SH-SY5Y (cell line): ENCODE measurements at regions not wholly inside any gene's neighbourhood (a gene's known extent, or its start where the extent isn't known, plus 50 kb on each side); places are given as distances from the start of the nearest gene placed in this dataset.

ENCODE experiments used
- GATA2 ChIP-seq: IDR thresholded peaks from 2 replicates; pipeline ENCODE4 v1.6.1; 2011; ENCODE audit warnings: mild to moderate bottlenecking, low read depth, low read length
- GATA3 ChIP-seq: IDR thresholded peaks from 2 replicates; pipeline ENCODE4 v1.6.1; 2011; ENCODE audit warnings: low read depth, mild to moderate bottlenecking, low read length, moderate library complexity

DNA sequence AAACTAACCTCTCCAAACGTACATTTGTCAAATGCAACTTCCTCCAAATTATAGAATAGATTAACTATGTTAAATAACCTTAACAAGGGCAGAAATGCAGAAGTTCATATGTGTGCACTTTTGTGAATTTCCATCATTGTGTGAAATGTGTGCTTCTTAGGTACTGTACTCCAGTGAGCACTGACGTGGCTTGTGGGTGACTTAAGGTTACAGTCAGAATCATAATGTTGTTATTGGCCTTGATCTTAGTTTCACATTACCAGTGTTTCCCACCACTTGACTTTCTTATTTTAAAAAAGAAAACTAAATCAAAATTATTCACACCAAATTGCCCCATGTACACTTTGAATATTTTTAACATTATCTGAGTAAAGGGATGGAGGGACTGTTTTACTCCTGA lies 155.1 kb upstream of the FZD8 start:
- TF ChIP-seq GATA2 (no peak), GATA3 (no peak)

DNA sequence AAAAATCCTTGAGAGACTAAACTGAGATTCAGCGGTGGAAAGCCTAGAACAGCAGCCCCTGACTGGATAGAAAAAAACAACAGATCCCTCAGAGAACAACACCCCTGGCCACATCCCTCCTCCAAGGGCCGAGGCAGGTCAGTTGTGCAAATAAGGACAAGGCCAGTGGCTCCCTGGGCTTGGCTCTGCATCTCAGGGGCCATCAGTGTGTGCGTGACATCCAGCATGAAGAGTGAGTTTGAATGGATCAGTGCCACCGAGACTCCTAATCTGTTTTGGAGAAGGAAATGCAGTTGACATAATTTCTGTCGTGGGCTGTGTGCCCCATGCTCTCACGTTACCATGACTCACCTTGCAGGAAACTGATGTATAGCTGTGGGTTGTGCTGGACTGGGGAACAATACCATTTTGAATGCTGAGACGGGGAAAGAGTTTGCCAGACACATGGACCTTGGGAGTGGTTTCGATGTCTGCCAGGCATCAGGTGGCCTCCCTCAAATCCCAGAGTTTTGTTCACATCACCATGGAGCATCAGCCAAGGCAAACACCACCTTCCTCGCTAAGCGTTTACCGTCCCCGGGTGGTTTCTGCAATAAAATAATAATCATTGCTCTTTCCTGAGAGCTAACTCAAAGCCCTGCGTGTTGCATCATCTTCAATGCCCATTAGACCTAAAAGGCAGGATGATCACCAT lies 153.2 kb upstream of the FZD8 start:
- TF ChIP-seq GATA2: no peak

DNA sequence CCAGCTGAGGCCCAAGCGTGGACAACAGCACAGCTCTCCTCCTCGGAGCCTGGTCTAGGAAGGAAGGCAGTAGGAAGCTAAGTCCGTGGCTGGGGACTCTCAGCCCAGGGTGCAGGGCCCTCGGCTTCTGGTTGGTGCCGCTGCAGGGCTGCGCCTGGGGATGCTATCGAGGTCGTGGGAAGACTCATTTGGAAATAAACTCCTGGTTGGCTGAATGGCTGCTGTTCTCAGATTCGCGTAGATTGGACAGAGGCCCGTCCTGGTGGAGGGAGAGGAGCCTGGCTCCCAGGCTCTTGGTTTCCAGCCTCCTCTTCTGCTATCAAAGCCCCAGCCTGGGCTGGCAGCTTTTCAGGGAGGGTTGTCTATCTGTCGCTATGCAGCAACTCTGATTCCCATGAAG lies 152.6 kb upstream of the FZD8 start:
- TF ChIP-seq GATA2: no peak
- TF ChIP-seq GATA3: no peak

DNA sequence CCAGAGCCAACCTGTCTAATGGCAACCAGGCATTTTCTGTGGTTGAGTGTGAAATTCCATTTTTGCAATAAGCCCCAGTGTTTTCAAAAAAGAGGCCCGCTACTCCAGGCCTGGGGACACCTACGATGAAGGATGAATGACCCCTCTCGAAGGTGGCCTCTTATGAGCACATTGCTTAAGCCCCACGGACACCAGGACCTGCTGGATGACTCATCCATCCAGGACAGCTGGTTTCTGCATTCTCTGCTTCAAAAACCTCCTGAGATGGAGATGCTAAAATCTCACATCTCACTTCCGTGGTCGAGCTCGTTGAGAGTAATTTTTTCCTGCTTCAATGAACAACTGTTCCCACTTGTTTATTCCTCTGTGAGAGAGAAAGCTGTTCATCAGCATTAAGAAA lies 150.2 kb upstream of the FZD8 start:
- no peak for TF ChIP-seq GATA3
- no peak for TF ChIP-seq GATA2

DNA sequence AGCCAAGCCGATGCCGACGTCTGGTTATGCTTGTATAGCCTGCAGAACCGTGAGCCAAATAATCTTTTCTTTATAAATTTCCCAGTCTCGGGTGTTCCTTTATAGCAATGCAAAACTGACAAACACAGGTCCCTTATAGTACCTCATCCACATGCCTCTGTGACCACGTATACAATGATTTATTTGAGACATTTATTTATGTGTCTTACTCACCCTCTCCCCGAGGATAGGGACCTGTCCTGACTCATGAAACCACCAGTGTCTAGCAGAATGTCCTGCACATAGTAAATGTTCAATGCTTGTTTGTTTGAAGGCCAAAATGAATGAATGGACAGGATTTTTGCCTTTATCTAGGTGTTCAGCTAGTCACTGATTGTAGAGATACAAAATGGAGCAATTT lies 147.9 kb upstream of the FZD8 start:
- TF ChIP-seq GATA3: no peak
- no peak for TF ChIP-seq GATA2

DNA sequence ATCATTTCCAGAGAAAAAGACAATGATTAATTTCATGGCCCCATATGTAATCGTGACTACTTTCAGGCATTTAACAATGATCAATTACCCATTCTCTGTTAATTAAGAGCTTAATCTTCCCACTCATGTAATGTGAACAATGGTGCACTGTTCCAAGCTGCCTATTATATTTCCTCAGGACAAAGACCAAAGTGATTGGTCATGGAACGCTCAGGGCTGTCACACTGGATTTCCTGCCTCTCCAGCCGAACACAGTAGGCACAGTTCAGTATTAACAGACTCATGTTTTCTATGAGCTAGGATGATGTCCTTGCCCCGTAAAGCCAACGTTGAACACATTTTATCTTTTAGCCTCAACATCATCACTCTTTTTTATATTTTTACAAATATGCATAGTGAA lies 142.7 kb upstream of the FZD8 start:
- no peak for TF ChIP-seq GATA2
- no peak for TF ChIP-seq GATA3

DNA sequence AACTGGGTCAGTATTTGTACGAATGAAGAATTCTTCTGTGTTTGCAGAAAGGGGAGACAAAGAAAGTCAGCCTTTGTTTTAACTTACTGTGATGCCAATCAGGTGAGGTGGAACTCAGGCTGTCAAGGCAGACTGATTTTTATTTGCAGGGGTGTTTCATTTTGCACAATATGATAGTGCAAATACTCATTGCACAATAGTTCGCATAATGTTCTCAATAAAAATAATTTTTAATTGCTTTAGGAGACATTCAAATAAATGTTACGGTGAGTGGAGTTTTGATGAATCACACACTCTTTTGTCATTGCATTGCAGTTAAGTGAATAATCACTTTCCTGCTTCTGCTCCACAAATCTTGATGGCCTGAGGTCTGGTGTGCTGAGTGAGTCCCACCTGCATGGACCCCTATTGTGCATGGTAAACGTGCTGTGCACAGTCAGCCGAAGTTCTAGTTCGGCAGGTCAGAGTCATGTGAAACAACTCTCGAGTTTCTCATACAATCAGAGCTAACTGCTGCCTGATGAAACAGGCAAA lies 141.3 kb upstream of the FZD8 start:
- TF ChIP-seq GATA3 (no peak), GATA2 (no peak)

DNA sequence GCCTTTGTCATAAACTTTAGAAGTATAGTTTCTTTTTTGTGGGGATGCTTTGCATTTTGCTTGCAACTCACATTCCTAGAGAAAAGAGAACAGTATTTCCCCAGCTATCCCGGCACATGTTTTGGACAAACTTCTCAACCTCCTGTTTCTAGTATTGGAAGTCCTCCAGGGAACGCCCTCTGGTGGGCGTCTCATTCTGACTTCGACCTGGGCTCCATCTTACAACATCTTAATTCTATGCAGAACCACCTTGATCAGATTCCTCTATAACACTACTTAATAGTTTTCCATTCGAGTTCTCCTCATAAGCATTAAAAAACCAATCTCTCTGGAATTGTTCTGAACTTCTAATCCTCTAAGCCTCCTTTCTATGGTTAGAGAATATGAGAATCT lies 139.5 kb upstream of the FZD8 start:
- TF ChIP-seq GATA2: no peak
- TF ChIP-seq GATA3: no peak

DNA sequence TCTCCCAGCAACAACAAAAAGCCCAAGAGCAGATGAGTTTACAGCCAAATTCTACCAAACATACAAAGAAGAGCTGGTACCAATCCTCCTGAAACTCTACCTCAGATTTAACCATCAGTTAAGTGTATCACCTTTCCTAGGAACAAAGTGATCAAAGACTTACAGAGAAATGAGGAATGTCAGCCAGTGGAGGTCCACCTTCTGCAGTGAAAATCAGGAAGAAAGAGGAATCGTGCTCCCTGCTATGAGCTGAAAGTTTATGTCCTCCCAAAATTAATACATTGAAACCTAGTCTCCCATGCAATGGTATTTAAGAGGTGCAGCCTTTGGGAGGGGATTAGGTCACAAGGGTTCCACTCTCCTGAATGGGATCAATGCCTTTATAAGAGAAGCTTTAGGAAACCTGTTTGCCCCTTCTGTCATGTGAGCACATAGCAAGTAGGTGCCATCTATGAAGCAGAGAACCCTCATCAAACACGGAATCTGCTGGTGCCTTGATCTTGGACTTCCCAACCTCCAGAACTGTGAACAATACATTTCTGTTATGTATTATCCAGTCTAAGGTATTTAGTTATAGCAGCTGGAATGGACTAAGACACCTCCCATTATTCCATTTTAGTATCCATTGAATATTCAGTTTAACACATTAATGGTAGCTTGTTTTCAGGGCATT lies 139.0 kb upstream of the FZD8 start:
- TF ChIP-seq GATA2: no peak
- no peak for TF ChIP-seq GATA3

DNA sequence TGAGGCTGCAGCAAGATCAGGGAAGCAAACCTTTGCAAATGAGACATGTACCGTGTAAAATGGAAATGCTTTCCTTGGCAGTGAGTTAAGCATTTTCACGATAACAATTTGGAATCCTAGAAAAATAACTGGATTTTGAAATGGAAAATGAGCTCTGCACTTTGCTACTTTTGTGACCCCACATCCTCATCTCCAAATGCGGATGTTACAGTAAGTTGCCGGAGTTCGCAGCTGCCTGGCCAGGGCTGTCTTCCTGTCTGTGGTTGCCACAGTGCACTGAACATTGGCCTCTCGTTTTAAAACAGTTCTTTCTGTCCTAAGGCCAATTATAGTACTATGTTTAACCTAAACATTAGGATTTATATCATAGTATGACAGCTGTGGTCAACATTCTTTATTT lies 136.2 kb upstream of the FZD8 start:
- no peak for TF ChIP-seq GATA2
- TF ChIP-seq GATA3: no peak

DNA sequence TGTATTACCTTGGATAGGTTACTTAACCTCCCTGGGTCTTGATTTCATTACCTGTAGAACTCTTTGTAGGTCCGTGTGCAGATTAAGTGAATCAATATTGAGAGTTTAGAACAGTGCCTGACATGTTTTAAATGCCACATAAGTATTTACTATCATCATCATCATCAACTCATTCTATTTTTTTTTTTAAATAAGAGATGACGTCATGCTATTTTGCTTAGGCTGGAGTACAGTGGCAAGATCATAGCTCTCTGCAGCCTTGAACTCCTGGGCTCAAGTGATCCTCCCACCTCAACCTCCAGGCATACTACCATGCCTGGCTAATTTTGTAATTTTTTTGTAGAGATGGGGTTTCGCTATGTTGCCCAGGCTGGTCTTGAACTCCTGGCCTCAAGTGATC lies 132.0 kb upstream of the FZD8 start:
- TF ChIP-seq GATA3 (no peak), GATA2 (no peak)

DNA sequence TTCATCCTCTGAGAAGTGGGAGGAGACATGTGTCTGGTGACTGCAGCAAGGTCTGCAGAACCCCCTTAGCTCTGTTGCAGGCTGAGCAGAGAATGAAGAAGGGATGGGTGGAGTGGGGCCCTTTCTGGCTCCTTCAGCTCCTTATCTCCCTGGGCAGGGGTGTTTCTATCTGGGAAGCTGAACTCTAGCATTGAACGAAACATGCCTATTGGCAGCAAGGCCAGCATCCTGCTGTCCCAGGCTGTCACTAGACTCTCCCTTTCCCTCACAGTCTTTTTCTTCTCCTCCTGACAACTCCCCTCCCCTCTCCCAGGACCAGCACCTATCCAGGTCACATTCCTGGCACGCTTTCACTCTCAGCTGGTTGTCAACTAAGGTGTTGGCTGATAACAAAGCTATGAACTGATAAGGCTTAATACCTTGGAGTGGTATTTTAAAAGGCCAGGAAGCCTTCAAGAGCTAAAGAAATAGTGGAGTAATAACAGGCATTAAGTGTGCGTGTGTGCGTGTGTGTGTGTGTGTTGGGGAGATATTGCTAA lies 128.8 kb upstream of the FZD8 start:
- TF ChIP-seq GATA3 (no peak), GATA2 (no peak)

DNA sequence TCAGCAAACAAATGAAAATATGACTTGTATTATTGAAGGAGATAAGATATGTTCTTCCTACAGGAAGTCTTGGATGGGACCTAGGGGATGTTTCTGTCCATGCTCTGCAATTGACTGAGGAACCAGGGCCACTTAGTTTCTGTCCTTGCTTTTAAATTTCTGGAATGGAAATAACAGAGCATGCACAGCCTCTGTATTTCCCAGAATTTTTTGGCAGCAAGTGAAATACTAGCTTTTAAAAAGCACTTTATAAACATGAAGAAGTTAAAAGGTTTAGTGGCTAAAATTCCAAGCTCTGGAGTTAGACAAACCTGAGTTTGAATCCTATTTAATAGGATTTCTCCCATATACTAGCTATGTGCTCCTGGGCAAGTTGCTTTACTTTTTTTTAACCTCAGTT lies 127.7 kb upstream of the FZD8 start:
- TF ChIP-seq GATA3 (no peak), GATA2 (no peak)

DNA sequence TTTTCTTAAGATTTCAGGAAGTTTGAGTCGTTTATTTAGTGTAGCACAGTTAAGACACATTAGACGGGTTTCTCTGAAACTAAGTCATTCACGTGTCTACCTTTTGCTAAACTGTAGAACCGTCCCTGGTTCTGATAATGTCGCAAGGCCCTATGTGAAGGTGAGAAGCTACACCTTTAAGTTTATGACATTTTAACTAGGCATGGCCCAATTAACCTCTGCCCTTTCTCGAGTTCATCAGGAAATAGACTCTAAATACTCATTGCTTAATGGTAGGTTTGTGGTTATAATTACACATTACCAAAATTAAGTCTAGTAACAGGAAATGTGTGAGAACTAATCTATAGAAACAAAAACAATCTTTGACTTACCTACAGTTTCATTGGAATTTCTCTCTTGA lies 126.6 kb upstream of the FZD8 start:
- no peak for TF ChIP-seq GATA3
- TF ChIP-seq GATA2: no peak

DNA sequence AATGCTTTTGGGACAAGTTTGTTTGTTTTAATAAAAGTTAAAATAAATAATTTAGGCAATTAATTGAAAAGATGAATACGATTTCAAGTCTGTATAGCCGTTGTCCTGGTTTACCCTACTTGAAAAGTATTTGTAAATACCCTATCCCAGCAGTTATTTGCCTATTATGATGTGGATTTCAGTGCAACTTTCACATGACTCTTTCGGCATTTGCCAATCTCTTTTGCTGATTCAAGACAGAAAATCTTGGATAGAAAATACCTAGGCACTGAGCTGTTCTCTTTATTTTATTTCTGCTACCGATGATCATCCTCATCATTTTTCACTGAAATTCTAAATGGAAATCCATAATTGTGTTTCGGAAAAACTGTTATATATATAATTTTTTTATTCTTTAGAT lies 125.9 kb upstream of the FZD8 start:
- no peak for TF ChIP-seq GATA2
- no peak for TF ChIP-seq GATA3

DNA sequence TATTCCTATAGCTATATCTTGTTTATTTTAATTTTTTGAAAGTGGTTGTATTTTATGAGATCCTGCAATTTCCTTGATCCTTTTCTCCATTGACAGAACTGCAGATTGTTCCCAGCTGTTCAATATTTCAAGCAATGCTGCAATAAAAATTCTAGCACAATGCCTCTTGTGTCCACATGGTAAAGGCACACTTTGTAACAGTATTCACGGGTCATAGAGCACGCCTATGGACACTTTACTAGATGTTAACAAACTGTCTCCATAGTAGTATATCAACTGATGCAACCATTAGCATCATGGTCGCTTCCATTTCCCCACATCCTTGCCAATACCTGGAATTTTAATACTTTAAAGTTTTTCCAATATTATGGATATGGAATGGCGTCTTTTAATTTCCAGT lies 123.9 kb upstream of the FZD8 start:
- TF ChIP-seq GATA2: no peak
- TF ChIP-seq GATA3: no peak
